IPS DF 4.7 (cell line): ENCODE measurements at regions not wholly inside any gene's neighbourhood (a gene's known extent, or its start where the extent isn't known, plus 50 kb on each side); places are given as distances from the start of the nearest gene placed in this dataset.
"Not testable (repeated sequence)": the region's sequence is repeated elsewhere in the genome, so short reads cannot be mapped to it uniquely, and the experiment has no call there.

Source experiments
- DNase-seq: peaks from one replicate; pipeline ENCODE4 v3.0.0-alpha.2; 2013; ENCODE audit warnings: low spot score; ENCODE audit errors: extremely low read depth

- DNase-seq: no peak
Measured at GRCh38 chr2:181789827-181790448, 101.6 kb upstream of the ITPRID2 start.

- DNase-seq: no peak
Measured at GRCh38 chr2:181790716-181791649, 100.5 kb upstream of the ITPRID2 start.

- DNase-seq: no peak
Measured at GRCh38 chr2:181792906-181793305, 98.6 kb upstream of the ITPRID2 start.

GRCh38 chr2:181798022-181798421, 93.5 kb upstream of the ITPRID2 start:
- no peak for DNase-seq

- DNase-seq: not testable (repeated sequence)
Measured at GRCh38 chr2:181802300-181802699, 89.2 kb upstream of the ITPRID2 start.

GRCh38 chr2:181803903-181804799, 87.4 kb upstream of the ITPRID2 start:
- DNase-seq: peak; percentile 66

- no peak for DNase-seq
Measured at GRCh38 chr2:181805228-181806038, 86.1 kb upstream of the ITPRID2 start.

- DNase-seq: no peak
Measured at GRCh38 chr2:181806039-181806392, 85.5 kb upstream of the ITPRID2 start.

GRCh38 chr2:181807526-181807925, 84.0 kb upstream of the ITPRID2 start:
- DNase-seq: no peak

- DNase-seq: no peak
Measured at GRCh38 chr2:181810823-181811695, 80.5 kb upstream of the ITPRID2 start.

GRCh38 chr2:181812106-181812743, 79.3 kb upstream of the ITPRID2 start:
- DNase-seq: no peak

GRCh38 chr2:181814057-181814491, 77.5 kb upstream of the ITPRID2 start:
- no peak for DNase-seq

- DNase-seq: no peak
Measured at GRCh38 chr2:181817509-181817908, 74.0 kb upstream of the ITPRID2 start.

GRCh38 chr2:181818058-181818680, 73.4 kb upstream of the ITPRID2 start:
- no peak for DNase-seq

- DNase-seq: no peak
Measured at GRCh38 chr2:181818840-181819239, 72.7 kb upstream of the ITPRID2 start.

- DNase-seq: no peak
Measured at GRCh38 chr2:181821049-181821448, 70.5 kb upstream of the ITPRID2 start.

- no peak for DNase-seq
Measured at GRCh38 chr2:181822097-181822496, 69.4 kb upstream of the ITPRID2 start.

GRCh38 chr2:181823405-181823804, 68.1 kb upstream of the ITPRID2 start:
- no peak for DNase-seq

GRCh38 chr2:181828122-181828705, 63.3 kb upstream of the ITPRID2 start:
- no peak for DNase-seq
